Neural cell (in vitro differentiated cells): ENCODE measurements at regions not wholly inside any gene's neighbourhood (a gene's known extent, or its start where the extent isn't known, plus 50 kb on each side); places are given as distances from the start of the nearest gene placed in this dataset.

ENCODE experiments used
- EP300 ChIP-seq: fragments of 450-650 bp; conservative IDR thresholded peaks from 2 replicates; pipeline ENCODE4 v1.6.1; 2014; ENCODE audit warnings: antibody characterized with exemption, mild to moderate bottlenecking, moderate library complexity; ENCODE audit not compliant: poor library complexity, severe bottlenecking
- POLR2AphosphoS5 ChIP-seq: IDR thresholded peaks from 2 replicates; pipeline ENCODE4 v1.6.1; 2012
- TAF1 ChIP-seq: IDR thresholded peaks from 2 replicates; pipeline ENCODE4 v1.6.1; 2012; ENCODE audit warnings: low read depth
- TF ChIP-seq, protein P1 (sequence below): fragments of 450-650 bp; IDR thresholded peaks from 2 replicates; pipeline ENCODE4 v1.5.1; 2014; ENCODE audit warnings: antibody characterized with exemption, mild to moderate bottlenecking, moderate library complexity; ENCODE audit not compliant: poor library complexity, severe bottlenecking

DNA sequence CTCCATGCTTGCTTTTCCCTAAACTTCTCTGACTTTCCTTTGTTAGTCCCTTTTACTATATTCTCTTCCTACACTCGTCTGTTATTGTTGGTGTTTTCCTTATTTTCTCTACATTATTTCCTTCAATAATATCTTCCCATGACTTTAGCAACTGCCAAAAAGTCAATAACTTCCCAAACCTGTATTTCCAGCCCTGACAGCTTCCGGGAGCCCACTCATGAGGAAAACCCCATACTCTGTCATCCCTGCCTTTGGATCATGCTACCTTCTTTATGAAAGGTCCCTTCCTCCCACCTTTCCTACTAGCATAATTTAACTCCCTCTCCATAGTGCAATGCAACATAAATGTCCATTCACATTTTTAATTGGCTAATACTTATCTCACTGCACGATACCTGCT lies 144.0 kb upstream of the CDH6 start:
- TF ChIP-seq, protein P1, sequence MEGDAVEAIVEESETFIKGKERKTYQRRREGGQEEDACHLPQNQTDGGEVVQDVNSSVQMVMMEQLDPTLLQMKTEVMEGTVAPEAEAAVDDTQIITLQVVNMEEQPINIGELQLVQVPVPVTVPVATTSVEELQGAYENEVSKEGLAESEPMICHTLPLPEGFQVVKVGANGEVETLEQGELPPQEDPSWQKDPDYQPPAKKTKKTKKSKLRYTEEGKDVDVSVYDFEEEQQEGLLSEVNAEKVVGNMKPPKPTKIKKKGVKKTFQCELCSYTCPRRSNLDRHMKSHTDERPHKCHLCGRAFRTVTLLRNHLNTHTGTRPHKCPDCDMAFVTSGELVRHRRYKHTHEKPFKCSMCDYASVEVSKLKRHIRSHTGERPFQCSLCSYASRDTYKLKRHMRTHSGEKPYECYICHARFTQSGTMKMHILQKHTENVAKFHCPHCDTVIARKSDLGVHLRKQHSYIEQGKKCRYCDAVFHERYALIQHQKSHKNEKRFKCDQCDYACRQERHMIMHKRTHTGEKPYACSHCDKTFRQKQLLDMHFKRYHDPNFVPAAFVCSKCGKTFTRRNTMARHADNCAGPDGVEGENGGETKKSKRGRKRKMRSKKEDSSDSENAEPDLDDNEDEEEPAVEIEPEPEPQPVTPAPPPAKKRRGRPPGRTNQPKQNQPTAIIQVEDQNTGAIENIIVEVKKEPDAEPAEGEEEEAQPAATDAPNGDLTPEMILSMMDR: no peak
- TF ChIP-seq POLR2AphosphoS5 (no peak), TAF1 (no peak), EP300 (no peak)
